NB4 (cell line): ENCODE measurements at regions not wholly inside any gene's neighbourhood (a gene's known extent, or its start where the extent isn't known, plus 50 kb on each side); places are given as distances from the start of the nearest gene placed in this dataset.
"Not testable (repeated sequence)": the region's sequence is repeated elsewhere in the genome, so short reads cannot be mapped to it uniquely, and the experiment has no call there.

Source experiments
- DNase-seq: peaks from one replicate; pipeline ENCODE4 v3.0.0; 2010; ENCODE audit warnings: low read depth
- H3K4me3 ChIP-seq: one replicate; pipeline ENCODE4 v1.5.1; 2011; ENCODE audit warnings: mild to moderate bottlenecking, low read depth, low read length, moderate library complexity
- CTCF ChIP-seq: IDR thresholded peaks from one replicate; pipeline ENCODE4 v1.5.1; 2012; ENCODE audit warnings: low read depth, low read length
- MYC ChIP-seq: IDR thresholded peaks from 2 replicates; pipeline ENCODE4 v1.6.1; 2011; ENCODE audit warnings: low read depth, low read length
- POLR2A ChIP-seq: IDR thresholded peaks from 2 replicates; pipeline ENCODE4 v1.6.1; 2011; ENCODE audit warnings: mild to moderate bottlenecking; ENCODE audit not compliant: insufficient read length; ENCODE audit errors: extremely low read depth
- TF ChIP-seq, protein P1 (sequence below): IDR thresholded peaks from 2 replicates; pipeline ENCODE4 v1.6.1; 2011; ENCODE audit warnings: low read depth, low read length

DNA sequence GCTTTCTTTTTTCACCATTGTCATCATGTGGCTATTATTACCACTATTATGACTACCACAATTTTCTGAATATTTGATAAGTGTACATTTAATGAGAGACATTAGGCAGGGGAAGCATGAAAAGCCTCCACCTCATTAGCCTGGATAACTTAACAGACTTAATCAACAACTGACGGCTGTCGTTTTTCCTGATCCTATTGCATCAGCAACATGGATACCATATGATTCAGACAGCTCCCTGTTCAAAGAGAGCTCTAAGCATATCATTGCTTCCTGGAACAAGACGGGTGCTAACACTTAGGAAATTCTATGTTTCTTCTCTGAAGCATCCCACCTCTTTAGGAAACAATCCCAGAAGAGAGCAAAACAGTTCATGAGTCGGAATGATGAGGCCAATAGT is 765.2 kb downstream of the NOVA1 start:
- no peak overlapping the region for H3K4me3 ChIP-seq
- no peak for TF ChIP-seq POLR2A
- no peak for DNase-seq

DNA sequence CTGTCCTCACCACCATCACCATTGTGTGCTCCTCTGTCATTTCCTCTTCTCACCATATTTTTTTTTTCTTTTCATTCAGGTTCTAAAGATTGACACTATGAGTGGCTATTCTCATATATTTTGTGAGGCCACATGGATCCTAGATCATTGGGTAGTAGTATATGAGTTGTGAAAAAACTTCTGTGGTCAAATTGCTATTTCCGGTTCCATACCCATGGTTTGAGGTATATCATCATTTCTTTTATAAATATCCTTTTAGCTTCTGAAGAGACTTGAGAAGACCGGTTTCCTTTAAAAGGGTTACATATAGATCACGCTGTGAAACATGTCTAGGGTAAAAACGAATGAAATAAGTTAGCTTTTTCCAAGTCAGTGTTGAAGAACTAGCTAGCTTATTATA is 769.3 kb downstream of the NOVA1 start:
- TF ChIP-seq POLR2A, result no peak
- no peak for TF ChIP-seq MYC
- TF ChIP-seq, protein P1, sequence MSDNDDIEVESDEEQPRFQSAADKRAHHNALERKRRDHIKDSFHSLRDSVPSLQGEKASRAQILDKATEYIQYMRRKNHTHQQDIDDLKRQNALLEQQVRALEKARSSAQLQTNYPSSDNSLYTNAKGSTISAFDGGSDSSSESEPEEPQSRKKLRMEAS, result no peak
- no peak for TF ChIP-seq CTCF
- no peak for DNase-seq
- H3K4me3 ChIP-seq, result no peak overlapping the region

DNA sequence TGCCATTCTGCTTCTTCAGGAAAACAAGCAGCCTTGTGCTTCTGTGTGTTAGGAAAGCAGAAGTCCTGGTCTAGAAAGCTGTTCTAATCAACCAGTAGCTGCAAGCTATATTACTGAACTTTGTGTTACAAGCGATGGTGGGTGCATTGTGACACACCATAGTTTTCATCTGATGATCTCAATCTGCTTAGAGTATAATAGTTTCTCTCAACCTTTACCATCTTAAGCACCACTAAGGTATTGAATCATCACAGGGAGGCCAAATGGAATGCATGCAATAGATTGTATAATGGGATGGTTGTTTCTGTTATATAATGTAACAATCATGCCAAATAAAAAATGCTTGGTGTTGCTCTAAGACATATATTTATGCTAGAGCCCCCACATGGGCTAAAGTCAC is 771.7 kb downstream of the NOVA1 start:
- no peak for DNase-seq
- TF ChIP-seq POLR2A (no peak), CTCF (no peak), MYC (no peak)
- TF ChIP-seq, protein P1, result no peak
- no peak overlapping the region for H3K4me3 ChIP-seq

DNA sequence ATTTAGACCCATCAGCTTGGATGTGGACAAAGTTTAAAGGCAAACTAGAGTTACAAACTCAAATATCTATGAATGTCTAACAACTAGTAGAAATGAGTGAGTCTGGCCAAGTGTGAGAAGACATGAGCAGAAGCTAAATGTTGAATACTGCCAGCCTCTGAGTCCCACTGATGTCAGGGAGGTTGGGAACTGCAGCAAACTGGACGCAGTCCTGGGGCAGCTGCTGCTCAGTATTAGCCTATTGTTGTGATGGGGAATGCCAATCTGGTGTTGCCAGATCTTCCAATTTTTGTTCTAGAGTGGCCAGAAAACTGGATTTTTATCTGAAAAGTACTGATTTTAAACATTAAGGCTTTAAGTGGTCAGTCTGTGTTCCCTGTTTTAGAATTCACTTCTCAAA is 770.4 kb upstream of the STXBP6 start:
- no peak overlapping the region for H3K4me3 ChIP-seq
- TF ChIP-seq, protein P1, result no peak
- TF ChIP-seq CTCF (no peak), POLR2A (no peak), MYC (no peak)
- DNase-seq, result no peak

- DNase-seq, H3K4me3 ChIP-seq: not testable (repeated sequence)
Observed at GRCh38 chr14:25814622-25815021, 764.7 kb upstream of the STXBP6 start.

- no peak for TF ChIP-seq POLR2A
- TF ChIP-seq CTCF, result no peak
- TF ChIP-seq MYC, result no peak
- TF ChIP-seq, protein P1, result no peak
- H3K4me3 ChIP-seq, result no peak overlapping the region
- DNase-seq, result no peak
Observed at GRCh38 chr14:25803386-25804018, 753.6 kb upstream of the STXBP6 start.

GRCh38 chr14:25800841-25801240 is 750.9 kb upstream of the STXBP6 start:
- no peak for DNase-seq
- no peak overlapping the region for H3K4me3 ChIP-seq
- TF ChIP-seq CTCF (no peak), MYC (no peak), POLR2A (no peak)
- TF ChIP-seq, protein P1, result no peak
